Activated T-cell treated with anti-CD3 and anti-CD28 coated beads, Interleukin-2, amount 50 U/mL, for 4 hours (primary cell): ENCODE measurements at regions not wholly inside any gene's neighbourhood (a gene's known extent, or its start where the extent isn't known, plus 50 kb on each side); places are given as distances from the start of the nearest gene placed in this dataset.

Experiments
- ATAC-seq, 2 donors: fragments of 200-7000 bp; cut with Tn5 transposase; one replicate each; pipeline ENCODE4 v1.10.0; 2021
- DNase-seq: peaks from one replicate; pipeline ENCODE4 v3.0.0-alpha.2; 2020
- H3K27me3 Mint-ChIP-seq: one replicate; pipeline ENCODE4 v1.8.0; 2021; ENCODE audit warnings: low read depth, mixed read lengths
- H3K36me3 Mint-ChIP-seq: one replicate; pipeline ENCODE4 v1.8.0; 2022; ENCODE audit warnings: mixed read lengths; ENCODE audit not compliant: insufficient read depth
- H3K4me1 Mint-ChIP-seq: one replicate; pipeline ENCODE4 v1.8.0; 2021; ENCODE audit warnings: low read depth, mixed read lengths
- H3K4me3 Mint-ChIP-seq: one replicate; pipeline ENCODE4 v1.8.0; 2021; ENCODE audit warnings: mild to moderate bottlenecking, moderate library complexity, mixed read lengths
- H3K9me3 Mint-ChIP-seq: one replicate; pipeline ENCODE4 v1.8.0; 2021; ENCODE audit warnings: mixed read lengths

GRCh38 chr6:141437011-141437410 lies 695.7 kb upstream of the GJE1 start:
- Mint-ChIP-seq H3K4me1 (no peaks in the 10 kb centered on the region), H3K27me3 (no peaks in the 10 kb centered on the region), H3K9me3 (no peaks in the 10 kb centered on the region), H3K4me3 (no peak overlapping the region), H3K36me3 (no peaks in the 10 kb centered on the region)
- DNase-seq, result no peak
- ATAC-seq, result no peak

- no peaks in the 10 kb centered on the region for H3K36me3 Mint-ChIP-seq
- no peak for DNase-seq
These were observed 706.2 kb upstream of the GJE1 start for GRCh38 chr6:141426400-141426980.

GRCh38 chr6:141421378-141421777 lies 711.3 kb upstream of the GJE1 start:
- Mint-ChIP-seq H3K9me3 (peaks cover 15% of the 10 kb centered on the region), H3K4me3 (no peak overlapping the region), H3K36me3 (no peaks in the 10 kb centered on the region), H3K27me3 (no peaks in the 10 kb centered on the region), H3K4me1 (no peaks in the 10 kb centered on the region)
- DNase-seq (no peak), ATAC-seq (no peak)

More at GRCh38 chr6:141426400-141426980, 706.2 kb upstream of the GJE1 start:
- Mint-ChIP-seq H3K27me3 (no peaks in the 10 kb centered on the region), H3K4me3 (no peak overlapping the region), H3K4me1 (no peaks in the 10 kb centered on the region), H3K9me3 (peaks cover 23% of the 10 kb centered on the region)
- no peak for ATAC-seq

- ATAC-seq, result no peak
- H3K27me3 Mint-ChIP-seq, result no peaks in the 10 kb centered on the region
- no peaks in the 10 kb centered on the region for H3K9me3 Mint-ChIP-seq
These were observed 714.6 kb upstream of the GJE1 start for GRCh38 chr6:141418076-141418475.

GRCh38 chr6:141415896-141416295 lies 716.8 kb upstream of the GJE1 start:
- ATAC-seq (no peak), DNase-seq (no peak)
- Mint-ChIP-seq H3K27me3 (no peaks in the 10 kb centered on the region), H3K4me3 (no peak overlapping the region), H3K36me3 (no peaks in the 10 kb centered on the region), H3K9me3 (no peaks in the 10 kb centered on the region), H3K4me1 (no peaks in the 10 kb centered on the region)

More at GRCh38 chr6:141418076-141418475, 714.6 kb upstream of the GJE1 start:
- no peak for DNase-seq
- H3K4me3 Mint-ChIP-seq, result no peak overlapping the region
- no peaks in the 10 kb centered on the region for H3K4me1 Mint-ChIP-seq
- H3K36me3 Mint-ChIP-seq, result no peaks in the 10 kb centered on the region

- ATAC-seq, result no peak
- Mint-ChIP-seq H3K4me1 (no peaks in the 10 kb centered on the region), H3K9me3 (peaks cover 13% of the 10 kb centered on the region), H3K27me3 (no peaks in the 10 kb centered on the region), H3K4me3 (no peak overlapping the region), H3K36me3 (peaks cover 3% of the 10 kb centered on the region)
- no peak for DNase-seq
These were observed 719.5 kb upstream of the GJE1 start for GRCh38 chr6:141413196-141413595.

GRCh38 chr6:141406761-141407160 lies 726.0 kb upstream of the GJE1 start:
- Mint-ChIP-seq H3K4me3 (no peak overlapping the region), H3K4me1 (peaks cover 15% of the 10 kb centered on the region), H3K9me3 (peaks cover 21% of the 10 kb centered on the region), H3K27me3 (no peaks in the 10 kb centered on the region), H3K36me3 (peaks cover 3% of the 10 kb centered on the region)
- ATAC-seq (no peak), DNase-seq (no peak)

GRCh38 chr6:141403827-141404226 lies 728.9 kb upstream of the GJE1 start:
- Mint-ChIP-seq H3K4me1 (peaks cover 16% of the 10 kb centered on the region), H3K27me3 (no peaks in the 10 kb centered on the region), H3K36me3 (no peaks in the 10 kb centered on the region), H3K9me3 (peaks cover 14% of the 10 kb centered on the region), H3K4me3 (no peak overlapping the region)
- ATAC-seq (no peak), DNase-seq (no peak)

- no peak overlapping the region for H3K4me3 Mint-ChIP-seq
- no peak for ATAC-seq
- DNase-seq, result no peak
- no peaks in the 10 kb centered on the region for H3K27me3 Mint-ChIP-seq
- H3K4me1 Mint-ChIP-seq, result peaks cover 16% of the 10 kb centered on the region
- peaks cover 7% of the 10 kb centered on the region for H3K9me3 Mint-ChIP-seq
- no peaks in the 10 kb centered on the region for H3K36me3 Mint-ChIP-seq
These were observed 729.6 kb upstream of the GJE1 start for GRCh38 chr6:141403103-141403502.

- Mint-ChIP-seq H3K9me3 (peaks cover 7% of the 10 kb centered on the region), H3K36me3 (no peaks in the 10 kb centered on the region), H3K27me3 (no peaks in the 10 kb centered on the region), H3K4me3 (no peak overlapping the region), H3K4me1 (peaks cover 16% of the 10 kb centered on the region)
- DNase-seq (no peak), ATAC-seq (no peak)
These were observed 730.2 kb upstream of the GJE1 start for GRCh38 chr6:141402489-141402888.

GRCh38 chr6:141401851-141402250 lies 730.9 kb upstream of the GJE1 start:
- DNase-seq, result no peak
- Mint-ChIP-seq H3K36me3 (no peaks in the 10 kb centered on the region), H3K9me3 (peaks cover 4% of the 10 kb centered on the region), H3K27me3 (no peaks in the 10 kb centered on the region), H3K4me3 (no peak overlapping the region), H3K4me1 (peaks cover 16% of the 10 kb centered on the region)
- no peak for ATAC-seq

- ATAC-seq, result no peak
- Mint-ChIP-seq H3K36me3 (no peaks in the 10 kb centered on the region), H3K4me1 (peaks cover 16% of the 10 kb centered on the region), H3K4me3 (no peak overlapping the region), H3K9me3 (no peaks in the 10 kb centered on the region), H3K27me3 (no peaks in the 10 kb centered on the region)
- DNase-seq, result no peak
These were observed 731.6 kb upstream of the GJE1 start for GRCh38 chr6:141401168-141401567.

GRCh38 chr6:141398949-141399348 lies 733.8 kb upstream of the GJE1 start:
- H3K27me3 Mint-ChIP-seq, result no peaks in the 10 kb centered on the region

GRCh38 chr6:141395443-141396008 lies 737.2 kb upstream of the GJE1 start:
- no peak for ATAC-seq
- Mint-ChIP-seq H3K4me3 (no peak overlapping the region), H3K4me1 (no peaks in the 10 kb centered on the region), H3K27me3 (no peaks in the 10 kb centered on the region), H3K36me3 (no peaks in the 10 kb centered on the region), H3K9me3 (no peaks in the 10 kb centered on the region)
- no peak for DNase-seq

More at GRCh38 chr6:141398949-141399348, 733.8 kb upstream of the GJE1 start:
- H3K4me1 Mint-ChIP-seq, result peaks cover 16% of the 10 kb centered on the region
- H3K36me3 Mint-ChIP-seq, result no peaks in the 10 kb centered on the region
- H3K9me3 Mint-ChIP-seq, result no peaks in the 10 kb centered on the region
- no peak for DNase-seq
- H3K4me3 Mint-ChIP-seq, result no peak overlapping the region
- no peak for ATAC-seq

- Mint-ChIP-seq H3K4me1 (no peaks in the 10 kb centered on the region), H3K36me3 (no peaks in the 10 kb centered on the region)
- peak in 1 of 2 donors; percentile 30 for ATAC-seq
These were observed 738.1 kb upstream of the GJE1 start for GRCh38 chr6:141394565-141395051.

More at GRCh38 chr6:141394565-141395051, 738.1 kb upstream of the GJE1 start:
- Mint-ChIP-seq H3K4me3 (no peak overlapping the region), H3K9me3 (no peaks in the 10 kb centered on the region), H3K27me3 (no peaks in the 10 kb centered on the region)
- no peak for DNase-seq
